SIG-M5 (cell line): ENCODE measurements at regions not wholly inside any gene's neighbourhood (a gene's known extent, or its start where the extent isn't known, plus 50 kb on each side); places are given as distances from the start of the nearest gene placed in this dataset.

ENCODE experiments used
- DNase-seq: peaks from one replicate; lab custom pipeline; 2025; lab: John Stamatoyannopoulos, UW

GRCh38 chr4:178577933-178578332 is 1135.7 kb upstream of the AGA start:
- no peak for DNase-seq

GRCh38 chr4:178595500-178596138 is 1153.4 kb upstream of the AGA start:
- DNase-seq, result no peak

GRCh38 chr4:178598672-178599071 is 1156.4 kb upstream of the AGA start:
- no peak for DNase-seq

GRCh38 chr4:178599521-178599920 is 1157.3 kb upstream of the AGA start:
- DNase-seq, result no peak

GRCh38 chr4:178602833-178603232 is 1160.6 kb upstream of the AGA start:
- no peak for DNase-seq

- no peak for DNase-seq
Observed at GRCh38 chr4:178611062-178611461, 1168.8 kb upstream of the AGA start.

GRCh38 chr4:178612733-178613132 is 1170.5 kb upstream of the AGA start:
- DNase-seq, result no peak

GRCh38 chr4:178632415-178632814 is 1190.2 kb upstream of the AGA start:
- no peak for DNase-seq

GRCh38 chr4:178633263-178633662 is 1191.0 kb upstream of the AGA start:
- DNase-seq, result no peak

- no peak for DNase-seq
Observed at GRCh38 chr4:178664621-178665020, 1222.4 kb upstream of the AGA start.

GRCh38 chr4:178665916-178666315 is 1223.7 kb upstream of the AGA start:
- DNase-seq, result no peak

GRCh38 chr4:178671766-178672165 is 1229.5 kb upstream of the AGA start:
- DNase-seq, result no peak

- no peak for DNase-seq
Observed at GRCh38 chr4:178672512-178672911, 1230.3 kb upstream of the AGA start.

GRCh38 chr4:178681871-178682270 is 1239.6 kb upstream of the AGA start:
- no peak for DNase-seq

GRCh38 chr4:178689926-178690325 is 1247.7 kb upstream of the AGA start:
- DNase-seq, result no peak

- no peak for DNase-seq
Observed at GRCh38 chr4:178693816-178694215, 1251.6 kb upstream of the AGA start.

- DNase-seq, result no peak
Observed at GRCh38 chr4:178696515-178696914, 1254.3 kb upstream of the AGA start.

- DNase-seq, result no peak
Observed at GRCh38 chr4:178712486-178712885, 1270.2 kb upstream of the AGA start.

- no peak for DNase-seq
Observed at GRCh38 chr4:178738026-178738425, 1295.8 kb upstream of the AGA start.

- no peak for DNase-seq
Observed at GRCh38 chr4:178745203-178745602, 1303.0 kb upstream of the AGA start.

GRCh38 chr4:178752954-178753525 is 1310.8 kb upstream of the AGA start:
- no peak for DNase-seq

GRCh38 chr4:178778496-178778895 is 1336.3 kb upstream of the AGA start:
- no peak for DNase-seq

- DNase-seq, result no peak
Observed at GRCh38 chr4:178781779-178782178, 1339.5 kb upstream of the AGA start.

GRCh38 chr4:178784491-178784890 is 1342.3 kb upstream of the AGA start:
- DNase-seq, result no peak
